Myocyte (in vitro differentiated cells): ENCODE measurements at regions not wholly inside any gene's neighbourhood (a gene's known extent, or its start where the extent isn't known, plus 50 kb on each side); places are given as distances from the start of the nearest gene placed in this dataset.
A peak's percentile ranks its signal among the peaks of the same experiment; 100 is the strongest.

ENCODE experiments used
- DNase-seq: peaks from one replicate; pipeline ENCODE4 v3.0.0-alpha.2; 2012; ENCODE audit warnings: low read depth

DNA sequence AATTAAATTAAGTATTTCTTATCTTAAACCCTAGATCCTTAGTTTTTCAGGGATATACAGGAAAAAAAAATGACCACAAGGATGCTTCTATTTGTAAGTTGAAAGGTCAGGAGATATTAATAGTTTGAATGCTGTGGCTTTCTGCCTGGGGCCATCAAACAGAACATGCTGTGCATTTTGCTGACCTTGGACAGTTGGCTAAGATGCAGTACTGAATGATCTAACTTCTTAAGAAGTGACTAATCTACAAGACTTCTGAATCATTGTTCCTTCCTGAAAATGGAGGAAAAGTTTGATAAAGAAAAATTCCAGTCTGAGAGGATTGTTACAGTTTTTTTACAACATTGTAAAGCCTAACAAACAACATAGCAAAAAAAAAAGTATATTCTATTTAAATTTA is 237.8 kb upstream of the JADE1 start:
- peak; percentile 79 for DNase-seq

GRCh38 chr4:128570387-128570975 is 239.0 kb upstream of the JADE1 start:
- no peak for DNase-seq

DNA sequence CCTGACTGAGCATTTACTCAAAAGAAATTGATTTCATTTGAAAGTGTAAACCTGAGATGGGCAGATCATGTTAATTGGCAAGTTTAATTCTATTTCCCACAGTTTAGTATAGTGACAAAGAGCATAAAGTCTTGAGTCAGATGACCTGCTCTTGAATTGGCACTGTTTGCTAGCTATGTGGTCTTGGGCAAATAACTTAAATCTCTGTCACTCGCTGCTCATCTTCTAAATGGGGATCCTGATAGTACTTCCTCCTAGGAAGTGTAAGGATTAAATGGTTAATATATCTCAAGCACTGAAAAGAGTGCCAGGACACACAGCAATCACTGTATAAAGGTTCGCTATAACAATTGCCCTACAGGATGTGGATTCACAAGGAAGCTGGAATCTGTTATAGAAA is 242.8 kb upstream of the JADE1 start:
- peak; percentile 73 for DNase-seq

DNA sequence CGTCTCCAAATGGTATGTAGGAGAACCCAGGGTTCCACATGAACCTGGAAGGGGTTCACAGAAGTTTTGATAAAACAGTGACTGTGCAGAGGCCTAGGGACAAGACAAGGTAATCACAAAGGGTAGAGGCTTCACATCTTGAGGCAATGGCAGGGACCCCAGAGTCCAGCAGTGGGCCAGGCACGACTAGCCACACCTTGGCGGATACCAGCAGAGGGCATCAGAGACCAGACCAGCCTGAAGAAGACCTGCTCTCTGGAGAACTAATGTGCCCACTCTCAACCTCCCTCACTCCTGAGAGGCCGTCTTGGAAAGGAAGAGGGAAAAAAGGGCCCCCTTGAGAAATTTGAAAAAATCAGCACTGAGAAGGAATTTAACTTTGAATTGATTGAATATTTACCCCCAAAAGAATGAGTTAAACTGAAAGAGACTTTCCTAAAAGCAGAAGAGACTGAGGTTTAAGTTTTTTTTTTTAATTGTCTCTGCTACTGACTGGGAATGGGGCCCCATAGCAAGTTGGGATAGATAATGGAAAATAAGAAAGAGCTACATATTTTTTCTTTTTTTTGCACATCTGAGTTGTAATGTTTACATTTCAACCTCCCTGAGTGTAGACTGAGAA is 243.8 kb upstream of the JADE1 start:
- peak; percentile 70 for DNase-seq

DNA sequence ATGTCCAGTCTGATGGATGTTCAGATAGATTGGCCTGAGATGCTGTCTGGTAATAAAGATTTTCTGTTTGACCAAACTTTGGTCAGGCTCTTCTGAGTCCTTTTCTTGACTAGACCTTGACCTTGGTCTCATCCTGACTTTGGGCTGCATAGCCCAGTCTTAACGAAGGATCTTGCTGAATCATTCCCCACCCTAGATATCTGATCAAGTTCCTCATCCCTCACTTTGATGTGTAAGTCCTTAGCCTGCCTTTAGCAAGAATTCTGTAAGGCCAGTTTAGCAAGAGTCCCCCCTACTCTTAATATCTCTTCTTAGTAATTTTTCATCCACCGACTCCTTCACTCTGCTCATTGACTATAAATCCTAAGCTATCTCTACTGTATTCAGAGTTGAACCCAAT is 244.4 kb upstream of the JADE1 start:
- no peak for DNase-seq

DNA sequence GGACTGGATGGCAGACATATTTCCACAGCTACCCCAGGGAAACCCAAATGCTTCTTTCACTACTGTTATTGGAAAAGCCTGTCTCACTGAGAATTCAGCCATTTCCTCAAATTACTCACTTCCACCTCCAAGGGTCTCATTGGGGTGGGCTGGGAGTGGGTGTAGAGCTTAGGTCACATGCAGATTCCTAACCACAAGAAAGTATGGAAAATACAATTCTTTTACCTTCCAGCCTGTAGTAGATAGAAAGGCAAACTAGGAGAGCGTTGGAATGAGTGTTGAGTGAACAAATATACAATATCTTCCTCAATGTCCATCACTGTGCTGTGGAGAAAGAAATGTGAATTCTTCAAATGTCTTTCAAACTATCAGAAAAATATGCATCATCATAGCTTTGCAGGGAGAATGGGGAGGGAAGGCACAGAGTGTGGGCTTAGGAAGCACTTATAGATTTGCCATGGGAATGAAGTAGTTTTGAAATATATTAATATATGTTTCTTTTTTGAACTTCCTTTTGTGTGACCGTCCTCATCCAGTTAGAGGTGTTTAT is 245.3 kb upstream of the JADE1 start:
- DNase-seq: no peak

GRCh38 chr4:128560754-128561495 is 248.6 kb upstream of the JADE1 start:
- no peak for DNase-seq

GRCh38 chr4:128558896-128559679 is 250.4 kb upstream of the JADE1 start:
- peak; percentile 77 for DNase-seq

DNA sequence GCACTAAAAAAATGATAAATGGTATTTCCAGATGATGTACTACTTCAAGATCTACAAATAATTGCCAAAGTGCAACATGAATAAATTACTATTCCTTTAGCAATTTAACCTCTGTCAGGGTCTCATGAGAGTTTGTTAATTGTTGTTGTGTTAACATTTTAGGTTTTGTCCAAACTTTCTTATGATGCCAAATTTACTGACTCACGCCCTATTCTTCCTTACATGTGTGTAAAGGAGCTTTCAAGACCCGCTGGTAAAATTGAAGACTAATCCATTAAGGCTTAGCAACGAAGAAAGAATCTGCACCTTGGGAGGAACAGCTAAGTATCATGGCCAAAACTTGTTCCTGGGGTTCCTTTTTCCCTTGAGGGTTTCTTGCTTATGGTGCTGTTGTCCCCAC is 252.7 kb upstream of the JADE1 start:
- DNase-seq: no peak

DNA sequence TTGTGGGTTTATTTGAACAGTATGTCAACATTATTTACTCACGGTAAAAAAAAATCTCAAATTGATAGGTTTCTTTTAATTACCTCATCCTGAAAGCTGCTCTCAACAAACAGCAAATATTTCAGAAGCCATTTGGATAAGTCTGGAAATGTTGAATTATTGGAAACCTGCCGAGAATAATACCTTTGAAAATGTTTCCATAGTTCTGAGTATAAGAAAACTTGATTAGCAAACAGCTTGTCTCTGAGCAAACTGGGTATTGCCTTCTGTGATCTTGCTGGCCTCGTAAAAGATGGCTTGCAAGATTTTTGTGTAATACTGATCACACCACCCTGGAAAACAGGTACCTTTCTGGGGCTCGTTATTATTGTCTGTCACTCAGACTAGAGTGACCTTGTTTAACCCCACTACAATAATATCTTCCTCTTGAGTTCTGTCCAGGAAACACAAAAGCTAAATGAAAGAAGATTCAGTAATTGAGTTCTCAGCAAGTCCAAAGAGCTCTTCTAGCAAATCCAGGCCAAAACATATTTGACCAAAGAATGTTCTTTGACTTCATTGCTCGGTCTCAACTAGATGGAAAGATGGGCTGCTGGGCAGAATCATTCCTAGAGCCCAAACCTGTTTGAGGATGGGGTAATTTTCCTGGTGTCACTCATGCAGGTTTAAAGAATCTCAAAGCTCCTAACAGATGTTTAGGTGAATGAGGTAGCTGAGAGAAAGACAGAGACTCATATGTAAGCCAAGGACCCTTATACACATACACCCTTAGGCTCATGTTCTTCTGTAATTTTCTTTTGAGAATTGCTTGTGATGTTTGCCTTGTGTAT is 255.6 kb upstream of the JADE1 start:
- DNase-seq: no peak

DNA sequence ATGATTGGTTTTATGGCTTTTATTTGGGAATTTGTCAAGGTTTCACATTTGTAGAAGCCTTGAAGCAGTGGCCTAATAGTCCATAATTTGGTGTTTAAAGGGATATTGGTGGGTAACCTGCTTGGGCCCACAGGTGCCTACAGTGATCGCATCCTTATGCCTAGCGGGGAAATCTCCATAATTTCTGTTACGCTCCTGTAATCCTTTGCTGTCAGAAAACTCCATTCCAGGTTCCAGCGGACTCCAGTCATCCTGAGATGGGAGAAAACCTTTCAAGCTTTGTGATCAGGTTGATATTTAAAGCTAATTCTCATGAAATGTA is 257.0 kb upstream of the JADE1 start:
- DNase-seq: no peak

GRCh38 chr4:128551280-128551679 is 258.2 kb upstream of the JADE1 start:
- no peak for DNase-seq

- DNase-seq: no peak
Measured at GRCh38 chr4:128550060-128550459, 259.4 kb upstream of the JADE1 start.

- DNase-seq: no peak
Measured at GRCh38 chr4:128549636-128550035, 259.9 kb upstream of the JADE1 start.

- no peak for DNase-seq
Measured at GRCh38 chr4:128548381-128548780, 260.8 kb upstream of the PGRMC2 start.

- no peak for DNase-seq
Measured at GRCh38 chr4:128544272-128544671, 256.7 kb upstream of the PGRMC2 start.

GRCh38 chr4:128543696-128544095 is 256.1 kb upstream of the PGRMC2 start:
- no peak for DNase-seq

DNA sequence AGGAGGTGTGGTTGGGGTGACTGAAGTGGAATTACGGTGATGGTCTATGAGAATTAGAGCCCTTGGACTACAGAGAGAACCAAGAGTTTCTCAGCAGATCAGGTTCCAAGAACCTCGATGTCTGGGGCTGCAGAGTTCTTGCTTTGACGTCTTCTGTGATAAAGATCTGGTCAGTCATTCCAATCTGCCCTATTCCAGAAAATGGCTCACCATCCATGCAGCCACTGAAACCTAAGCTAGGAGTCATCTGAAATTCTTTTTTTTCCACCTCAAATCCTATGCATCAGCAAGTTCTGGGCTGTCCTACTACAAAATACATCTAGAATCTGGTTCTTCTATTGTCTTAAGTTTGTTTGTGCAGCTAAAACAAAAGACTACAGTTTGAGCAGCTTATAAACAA is 254.4 kb upstream of the PGRMC2 start:
- DNase-seq: no peak

- no peak for DNase-seq
Measured at GRCh38 chr4:128540122-128540521, 252.5 kb upstream of the PGRMC2 start.

GRCh38 chr4:128538111-128538882 is 250.7 kb upstream of the PGRMC2 start:
- DNase-seq: no peak
